ENCODE measurements at regions not wholly inside any gene's neighbourhood (a gene's known extent, or its start where the extent isn't known, plus 50 kb on each side); places are given as distances from the start of the nearest gene placed in this dataset.

DNA sequence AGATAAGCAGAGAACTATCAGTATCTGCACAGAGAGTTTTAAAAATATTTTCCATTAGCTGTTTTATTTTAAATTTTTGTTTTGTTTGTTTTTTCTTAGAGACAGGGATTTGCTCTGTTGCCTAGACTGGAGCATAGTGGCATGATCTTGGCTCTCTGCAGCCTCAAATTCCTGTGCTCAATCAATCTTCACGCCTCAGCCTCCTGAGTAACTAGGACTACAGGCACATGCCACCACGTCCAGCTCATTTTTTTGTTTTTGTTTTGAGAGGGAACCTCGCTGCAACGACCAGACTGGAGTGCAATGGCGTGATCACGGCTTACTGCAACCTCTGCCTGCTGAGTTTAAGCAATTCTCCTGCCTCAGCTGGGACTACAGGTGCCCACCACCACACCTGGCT is 138.2 kb upstream of the LPAR1 start (continued):
- TF ChIP-seq REST (IDR thresholded peaks at IDR 0.05; ENCODE audit: low read depth) (no peak), SP1 (IDR thresholded peaks at IDR 0.05; ENCODE audit: low read depth) (no peak)
- TF ChIP-seq, protein P1, sequence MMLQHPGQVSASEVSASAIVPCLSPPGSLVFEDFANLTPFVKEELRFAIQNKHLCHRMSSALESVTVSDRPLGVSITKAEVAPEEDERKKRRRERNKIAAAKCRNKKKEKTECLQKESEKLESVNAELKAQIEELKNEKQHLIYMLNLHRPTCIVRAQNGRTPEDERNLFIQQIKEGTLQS (IDR thresholded peaks at IDR 0.05): no peak

- 0 out of 2 replicates have a peak, but pooled peaks cover 3% of the 10 kb centered on the region for H3K9me2 ChIP-seq (ENCODE audit: insufficient read depth)
- no peaks in the 10 kb centered on the region for H3K36me3 ChIP-seq (ENCODE audit: control insufficient read depth in 1 of 2, insufficient read depth in 2 of 2, low read length in 2 of 2)
- ATAC-seq: no peak
- no peaks in the 10 kb centered on the region for H4K20me1 ChIP-seq (ENCODE audit: insufficient read depth)
- H3K4me1 ChIP-seq (ENCODE audit: control insufficient read depth in 1 of 2, insufficient read depth in 2 of 2, low read length in 2 of 2): no peaks in the 10 kb centered on the region
- TF ChIP-seq POLR2AphosphoS5 (IDR thresholded peaks at IDR 0.05; ENCODE audit: low read depth, low read length) (no peak), SIN3A (IDR thresholded peaks at IDR 0.05; ENCODE audit: low read depth) (no peak), REST (IDR thresholded peaks at IDR 0.05; ENCODE audit: low read depth) (no peak), POLR2A (IDR thresholded peaks at IDR 0.05; ENCODE audit: borderline replicate concordance, extremely low read depth, insufficient read depth, insufficient read length) (no peak), CEBPB (IDR thresholded peaks at IDR 0.05; ENCODE audit: low read depth) (no peak), CBX3 (IDR thresholded peaks at IDR 0.05; ENCODE audit: low read depth) (no peak), EZH2 (IDR thresholded peaks at IDR 0.05) (no peak), JUND (IDR thresholded peaks at IDR 0.05) (no peak), RAD21 (IDR thresholded peaks at IDR 0.05; ENCODE audit: low read depth) (no peak)
- TF ChIP-seq, protein P1 (IDR thresholded peaks at IDR 0.05): no peak
- TF ChIP-seq, protein P2, sequence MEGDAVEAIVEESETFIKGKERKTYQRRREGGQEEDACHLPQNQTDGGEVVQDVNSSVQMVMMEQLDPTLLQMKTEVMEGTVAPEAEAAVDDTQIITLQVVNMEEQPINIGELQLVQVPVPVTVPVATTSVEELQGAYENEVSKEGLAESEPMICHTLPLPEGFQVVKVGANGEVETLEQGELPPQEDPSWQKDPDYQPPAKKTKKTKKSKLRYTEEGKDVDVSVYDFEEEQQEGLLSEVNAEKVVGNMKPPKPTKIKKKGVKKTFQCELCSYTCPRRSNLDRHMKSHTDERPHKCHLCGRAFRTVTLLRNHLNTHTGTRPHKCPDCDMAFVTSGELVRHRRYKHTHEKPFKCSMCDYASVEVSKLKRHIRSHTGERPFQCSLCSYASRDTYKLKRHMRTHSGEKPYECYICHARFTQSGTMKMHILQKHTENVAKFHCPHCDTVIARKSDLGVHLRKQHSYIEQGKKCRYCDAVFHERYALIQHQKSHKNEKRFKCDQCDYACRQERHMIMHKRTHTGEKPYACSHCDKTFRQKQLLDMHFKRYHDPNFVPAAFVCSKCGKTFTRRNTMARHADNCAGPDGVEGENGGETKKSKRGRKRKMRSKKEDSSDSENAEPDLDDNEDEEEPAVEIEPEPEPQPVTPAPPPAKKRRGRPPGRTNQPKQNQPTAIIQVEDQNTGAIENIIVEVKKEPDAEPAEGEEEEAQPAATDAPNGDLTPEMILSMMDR (IDR thresholded peaks at IDR 0.05 in 2 of 3, conservative IDR thresholded peaks at IDR 0.05 in 1 of 3; ENCODE audit: borderline replicate concordance in 1 of 3, insufficient read depth in 1 of 3, low read depth in 2 of 3, low read length in 2 of 3): no peak
- TF ChIP-seq, protein P3, sequence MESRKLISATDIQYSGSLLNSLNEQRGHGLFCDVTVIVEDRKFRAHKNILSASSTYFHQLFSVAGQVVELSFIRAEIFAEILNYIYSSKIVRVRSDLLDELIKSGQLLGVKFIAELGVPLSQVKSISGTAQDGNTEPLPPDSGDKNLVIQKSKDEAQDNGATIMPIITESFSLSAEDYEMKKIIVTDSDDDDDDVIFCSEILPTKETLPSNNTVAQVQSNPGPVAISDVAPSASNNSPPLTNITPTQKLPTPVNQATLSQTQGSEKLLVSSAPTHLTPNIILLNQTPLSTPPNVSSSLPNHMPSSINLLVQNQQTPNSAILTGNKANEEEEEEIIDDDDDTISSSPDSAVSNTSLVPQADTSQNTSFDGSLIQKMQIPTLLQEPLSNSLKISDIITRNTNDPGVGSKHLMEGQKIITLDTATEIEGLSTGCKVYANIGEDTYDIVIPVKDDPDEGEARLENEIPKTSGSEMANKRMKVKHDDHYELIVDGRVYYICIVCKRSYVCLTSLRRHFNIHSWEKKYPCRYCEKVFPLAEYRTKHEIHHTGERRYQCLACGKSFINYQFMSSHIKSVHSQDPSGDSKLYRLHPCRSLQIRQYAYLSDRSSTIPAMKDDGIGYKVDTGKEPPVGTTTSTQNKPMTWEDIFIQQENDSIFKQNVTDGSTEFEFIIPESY (IDR thresholded peaks at IDR 0.05; ENCODE audit: extremely low read depth, insufficient replicate concordance, low read length): no peak
- intact Hi-C loops (cut with micrococcal nuclease): no loop called here
- DNase-seq (ENCODE audit: low read depth, low spot score): no peak
- ChIA-PET RAD21 (ENCODE audit: low non-redundant PET in 1 of 2, low total read pairs in 2 of 2, uncharacterized antibody in 2 of 2, unreplicated experiment in 2 of 2) (no interaction called here), CTCF (no interaction called here), POLR2A (no interaction called here)
- H3K27ac ChIP-seq (ENCODE audit: low read depth, low read length): no peak overlapping the region
- H2AFZ ChIP-seq (ENCODE audit: low read depth, low read length, poor library complexity, severe bottlenecking): no peak overlapping the region
- no peak overlapping the region for H3K9ac ChIP-seq (ENCODE audit: low read length)
- no peak overlapping the region for H3K4me3 ChIP-seq (replicated peaks in 1 of 2; ENCODE audit: low read depth in 1 of 2, low read length in 2 of 2)
- no TSS peak for BruUV-seq (replicated peaks)
- no peaks in the 10 kb centered on the region for H3K79me2 ChIP-seq (ENCODE audit: insufficient read depth, low read length)
- H3K4me2 ChIP-seq (ENCODE audit: low read length): no peak overlapping the region
- no peaks in the 10 kb centered on the region for H3K9me3 ChIP-seq (ENCODE audit: control insufficient read depth in 1 of 2, insufficient read depth in 1 of 2, low read depth in 1 of 2, low read length in 2 of 2)
- H3K27me3 ChIP-seq (ENCODE audit: insufficient read depth, low read length): no peaks in the 10 kb centered on the region
Measured at GRCh38 chr9:111175350-111175749, 137.1 kb upstream of the LPAR1 start.

Data from HCT116 (cell line).